HG03575 (cell line): ENCODE measurements at regions not wholly inside any gene's neighbourhood (a gene's known extent, or its start where the extent isn't known, plus 50 kb on each side); places are given as distances from the start of the nearest gene placed in this dataset.
A peak's percentile ranks its signal among the peaks of the same experiment; 100 is the strongest.
"Not testable (repeated sequence)": the region's sequence is repeated elsewhere in the genome, so short reads cannot be mapped to it uniquely, and the experiment has no call there.

ENCODE experiments used
- ATAC-seq: cut with Tn5 transposase; IDR thresholded peaks from one replicate; pipeline ENCODE4 v1.9.1; 2021; ENCODE audit not compliant: unreplicated experiment, insufficient number of reproducible peaks, low FRiP score; ENCODE audit errors: extremely low read depth

DNA sequence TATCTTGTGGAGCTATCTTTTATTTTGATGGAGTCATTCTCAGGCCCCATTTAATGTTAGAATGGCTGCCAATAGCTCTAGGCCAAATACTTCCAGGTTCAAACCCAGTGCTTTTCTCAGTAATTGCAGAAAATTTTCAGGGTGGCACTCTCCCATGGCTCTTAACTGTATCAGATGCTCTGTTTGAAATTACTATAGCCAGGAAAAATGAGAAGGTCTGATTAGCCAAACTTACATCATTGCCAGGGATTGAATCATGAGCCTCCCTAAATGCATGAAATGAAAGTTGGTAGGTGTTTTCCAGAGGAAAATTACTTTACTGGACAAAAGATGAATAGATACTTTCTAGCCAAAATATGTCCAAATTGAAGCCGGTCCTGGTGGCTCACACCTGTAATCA, 404.8 kb downstream of the MAT2B start:
- ATAC-seq = no peak

DNA sequence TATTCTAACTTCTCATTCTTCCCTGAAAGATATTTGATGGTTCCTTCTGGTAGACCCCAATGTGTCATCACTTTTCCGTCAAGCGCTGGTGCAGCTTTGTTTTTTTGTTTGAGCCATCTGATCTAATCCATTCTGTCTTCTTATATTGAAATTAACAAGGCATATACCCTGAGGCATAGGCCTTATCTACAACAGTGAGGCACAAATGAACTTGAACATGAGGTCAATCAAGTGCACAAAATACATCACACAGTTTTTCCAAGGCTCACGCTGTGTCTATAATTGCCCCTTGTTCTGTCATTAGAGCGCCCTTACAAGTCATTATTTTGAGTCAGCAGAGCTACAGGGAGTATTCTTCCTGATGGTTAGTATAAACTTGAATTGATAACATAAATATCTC, 406.6 kb downstream of the MAT2B start:
- no peak for ATAC-seq

DNA sequence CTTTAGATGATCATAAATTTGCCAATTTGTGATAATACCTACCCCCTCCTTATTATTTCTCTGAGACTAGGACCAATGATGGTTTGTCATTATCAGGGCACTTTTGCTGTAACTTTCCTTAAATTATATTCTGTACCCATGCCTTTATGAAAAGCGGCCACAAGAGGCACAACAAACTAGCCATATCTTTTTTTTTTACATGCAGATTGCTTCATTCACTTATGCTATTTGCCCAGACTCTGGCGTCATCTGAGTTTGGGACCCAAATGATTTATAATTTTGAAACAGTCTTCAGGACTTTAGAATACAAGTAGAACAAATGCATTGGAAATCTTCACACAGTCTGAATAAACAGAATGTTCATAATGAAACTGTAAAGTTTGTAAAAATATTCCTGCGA, 408.1 kb downstream of the MAT2B start:
- ATAC-seq = no peak

DNA sequence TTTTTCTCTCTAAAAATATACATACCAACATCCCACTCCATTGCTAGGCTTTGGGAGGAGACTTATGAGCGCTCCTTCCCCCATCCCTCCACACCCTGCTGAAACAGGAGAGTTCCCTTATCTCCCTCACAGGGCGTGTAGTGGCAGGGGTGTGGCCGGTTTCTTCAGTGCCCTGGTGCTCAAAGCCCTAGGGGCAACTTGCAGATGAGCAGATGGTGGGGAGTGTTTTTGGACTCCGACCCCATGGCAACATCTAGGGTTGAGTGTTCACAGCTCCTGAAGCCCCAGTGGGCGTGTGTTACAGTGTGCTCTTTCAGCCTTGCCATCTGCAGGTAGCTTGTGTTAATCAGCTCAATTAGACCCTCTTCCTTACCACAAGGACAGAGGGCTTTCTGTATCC, 409.5 kb downstream of the MAT2B start:
- ATAC-seq = no peak

DNA sequence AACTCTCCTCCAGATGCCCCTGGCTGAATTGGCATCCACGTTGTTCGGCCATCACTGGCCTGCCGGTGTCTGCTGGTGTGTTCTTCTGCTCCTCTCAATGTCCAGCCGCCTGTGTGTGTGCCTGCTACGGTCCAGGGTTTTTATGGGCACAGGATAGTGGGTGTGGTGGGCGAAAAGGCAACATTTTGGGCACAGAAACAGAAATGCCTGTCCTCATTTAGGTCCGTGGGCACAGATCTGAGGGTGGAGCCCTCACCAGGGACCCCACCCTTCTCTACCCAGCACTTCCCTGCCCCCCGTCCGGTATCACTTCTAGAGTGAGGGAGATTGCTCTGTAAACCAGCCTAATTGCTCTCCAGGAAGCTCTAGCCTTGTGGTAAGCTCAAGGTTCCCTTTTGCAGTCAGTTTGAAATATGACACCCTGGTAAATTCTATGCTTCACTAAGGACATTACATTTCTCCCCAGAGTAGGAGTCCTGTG, 410.1 kb downstream of the MAT2B start:
- peak; percentile 75 for ATAC-seq

- ATAC-seq = peak; percentile 86
Measured at GRCh38 chr5:163916376-163916775, 411.0 kb downstream of the MAT2B start.

DNA sequence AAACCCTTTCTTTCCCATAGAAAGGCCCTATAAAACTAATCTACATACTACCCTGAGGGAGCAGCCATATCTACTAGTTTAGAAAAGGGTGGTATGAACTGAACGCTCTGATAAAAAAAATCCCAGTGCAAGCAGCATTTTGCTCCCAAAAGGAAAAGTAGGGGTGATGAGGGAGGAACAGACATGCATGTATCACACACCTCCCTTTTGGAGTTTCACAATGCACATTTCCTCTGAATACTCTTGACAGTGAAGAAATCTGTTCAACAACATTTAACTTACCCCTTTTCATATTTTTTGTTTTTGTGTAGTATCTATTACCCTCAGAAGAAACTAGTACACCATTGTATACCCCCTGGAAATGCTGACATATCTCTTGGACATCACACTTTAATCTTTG, 411.4 kb downstream of the MAT2B start:
- ATAC-seq = no peak

DNA sequence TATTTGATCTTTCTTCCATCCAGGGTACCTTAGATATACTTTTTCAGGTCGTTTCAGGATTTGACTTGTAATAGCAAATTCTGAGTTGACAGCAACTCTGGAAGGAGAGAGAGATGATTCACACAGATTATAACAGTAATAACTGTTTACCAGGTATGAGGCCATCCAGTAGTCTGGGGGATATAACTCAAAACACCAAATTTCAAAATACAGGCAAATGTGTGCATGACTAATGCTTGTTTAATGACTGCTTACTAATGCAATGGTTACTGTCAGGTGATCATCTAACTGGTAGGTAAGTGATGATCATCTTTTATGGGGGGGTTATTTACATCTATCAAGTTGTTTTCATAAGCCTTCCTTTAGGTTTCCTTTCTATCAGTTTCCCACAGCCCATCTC, 412.3 kb downstream of the MAT2B start:
- ATAC-seq = no peak

DNA sequence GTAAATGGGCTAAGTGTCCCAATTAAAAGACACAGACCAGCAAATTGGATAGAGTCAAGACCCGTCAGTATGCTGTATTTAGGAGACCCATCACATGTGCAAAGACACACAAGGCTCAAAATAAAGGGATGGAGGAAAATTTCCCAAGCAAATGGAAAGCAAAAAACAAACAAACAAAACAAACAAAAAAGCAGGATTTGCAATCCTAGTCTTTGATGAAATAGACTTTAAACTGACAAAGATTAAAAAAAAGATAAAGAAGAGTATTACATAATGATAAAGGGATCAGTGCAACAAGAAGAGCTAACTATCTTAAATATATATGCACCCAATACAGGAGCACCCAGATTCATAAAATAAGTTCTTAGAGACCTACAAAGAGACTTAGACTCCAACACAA, 429.6 kb downstream of the MAT2B start:
- not testable (repeated sequence) for ATAC-seq

GRCh38 chr5:163938595-163938994, 433.2 kb downstream of the MAT2B start:
- no peak for ATAC-seq

GRCh38 chr5:163941079-163941478, 435.7 kb downstream of the MAT2B start:
- no peak for ATAC-seq

- ATAC-seq = no peak
Measured at GRCh38 chr5:163943546-163943945, 438.1 kb downstream of the MAT2B start.

DNA sequence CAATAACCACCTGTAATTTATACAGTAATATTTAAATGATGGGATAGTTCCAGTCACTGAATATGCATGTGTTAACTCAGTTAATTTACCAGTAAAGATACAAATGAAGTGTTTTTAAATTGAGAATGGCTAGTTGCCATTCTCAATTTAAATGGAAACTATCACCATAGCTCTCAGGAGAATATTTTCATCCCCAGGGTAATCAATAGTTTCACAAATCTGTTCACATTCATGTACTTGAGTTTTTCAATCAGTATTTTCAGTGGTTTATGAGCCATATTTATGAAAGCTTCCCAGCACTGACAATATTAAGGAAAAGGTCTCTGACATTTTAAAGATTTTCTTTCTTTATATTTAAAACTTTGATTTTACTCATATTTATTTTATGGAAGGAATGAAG, 439.3 kb downstream of the MAT2B start:
- no peak for ATAC-seq

DNA sequence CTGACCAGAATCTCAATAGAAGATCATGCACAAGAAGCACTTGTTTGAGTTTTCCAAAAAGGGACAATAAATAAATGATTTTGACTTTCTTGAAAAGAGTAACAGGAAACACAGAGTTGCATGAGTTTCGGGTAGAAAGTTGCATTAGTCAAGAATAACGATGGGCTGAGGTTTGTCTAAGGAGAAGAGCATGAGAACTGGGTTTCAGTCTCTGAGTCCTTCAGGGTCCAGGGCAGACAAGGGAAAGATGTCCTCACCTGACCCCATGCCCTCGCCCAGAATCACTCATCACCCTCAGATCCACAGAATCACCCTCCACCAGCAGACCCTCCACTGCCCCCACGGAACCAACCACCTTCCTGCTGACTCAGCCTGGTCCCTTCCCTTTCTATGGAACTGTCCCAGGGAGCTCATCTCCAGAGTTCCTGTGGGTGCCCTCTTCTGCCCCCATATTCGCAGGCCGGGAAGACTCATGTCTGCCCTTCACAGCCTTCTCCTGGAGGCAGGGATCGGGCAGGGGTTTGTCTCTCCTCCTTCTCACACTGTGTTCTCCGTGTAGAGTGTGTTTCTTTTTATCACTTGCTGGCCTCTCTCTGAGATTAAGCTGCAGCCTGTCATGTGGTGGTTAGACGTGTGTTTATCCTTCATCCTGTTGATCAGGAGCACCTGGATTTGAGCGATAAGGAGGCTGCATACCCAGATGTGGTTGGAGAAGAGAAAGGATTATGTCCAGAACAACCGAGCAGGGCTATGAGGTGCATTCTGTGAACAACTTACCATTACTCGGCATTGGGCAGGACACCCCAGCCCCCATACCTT, 442.6 kb downstream of the MAT2B start:
- ATAC-seq = no peak

GRCh38 chr5:163950248-163950647, 444.8 kb downstream of the MAT2B start:
- ATAC-seq = no peak

DNA sequence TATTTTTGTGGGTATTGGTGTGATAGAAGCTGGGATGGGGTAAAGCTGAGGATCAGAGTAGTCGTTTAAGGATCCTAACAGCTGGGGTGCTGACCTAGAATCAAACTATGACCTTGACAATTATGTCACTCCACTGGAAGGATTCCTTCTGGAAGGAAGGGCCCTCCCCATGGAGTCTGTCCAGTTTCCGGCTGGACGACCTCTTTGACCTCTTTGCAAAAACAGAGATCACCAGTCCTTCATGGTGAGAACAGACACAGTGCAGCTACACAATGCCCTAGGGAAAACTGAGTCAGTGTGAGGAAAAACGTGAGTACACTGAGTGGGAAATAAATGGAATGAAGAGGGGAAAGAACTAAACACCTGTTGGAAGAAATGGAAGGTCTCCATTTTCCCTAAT, 445.6 kb downstream of the MAT2B start:
- no peak for ATAC-seq

DNA sequence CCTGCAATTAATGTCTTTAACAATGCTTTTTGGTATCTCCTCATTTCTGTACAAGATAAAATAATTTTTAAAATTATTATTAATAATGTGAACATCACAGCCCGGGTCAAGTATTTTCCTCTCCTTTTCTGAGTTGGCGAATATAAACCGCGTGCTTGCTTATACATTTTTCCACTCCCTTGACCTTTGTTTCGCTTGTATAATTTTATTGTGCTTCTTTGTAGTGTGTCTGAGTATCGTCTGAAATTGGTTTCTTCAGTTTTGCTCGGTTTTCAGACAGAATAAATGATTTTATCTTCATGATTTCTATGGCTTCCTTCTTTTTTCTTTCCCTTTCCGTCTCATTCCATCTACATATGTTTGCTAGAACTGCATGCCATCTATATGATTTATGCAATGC, 448.5 kb downstream of the MAT2B start:
- ATAC-seq = no peak

DNA sequence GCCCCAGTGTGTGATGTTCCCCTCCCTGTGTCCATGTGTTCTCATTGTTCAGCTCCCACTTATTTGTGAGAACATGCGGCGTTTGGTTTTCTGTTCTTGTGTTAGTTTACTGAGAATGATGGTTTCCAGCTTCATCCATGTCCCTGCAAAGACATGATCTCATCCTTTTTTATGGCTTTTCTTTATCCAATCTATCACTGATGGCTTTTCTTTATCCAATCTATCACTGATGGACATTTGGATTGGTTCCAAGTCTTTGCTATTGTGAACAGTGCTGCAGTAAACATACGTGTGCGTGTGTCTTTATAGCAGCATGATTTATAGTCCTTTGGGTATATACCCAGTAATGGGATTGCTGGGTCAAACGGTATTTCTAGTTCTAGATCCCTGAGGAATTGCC, 455.8 kb downstream of the MAT2B start:
- not testable (repeated sequence) for ATAC-seq

DNA sequence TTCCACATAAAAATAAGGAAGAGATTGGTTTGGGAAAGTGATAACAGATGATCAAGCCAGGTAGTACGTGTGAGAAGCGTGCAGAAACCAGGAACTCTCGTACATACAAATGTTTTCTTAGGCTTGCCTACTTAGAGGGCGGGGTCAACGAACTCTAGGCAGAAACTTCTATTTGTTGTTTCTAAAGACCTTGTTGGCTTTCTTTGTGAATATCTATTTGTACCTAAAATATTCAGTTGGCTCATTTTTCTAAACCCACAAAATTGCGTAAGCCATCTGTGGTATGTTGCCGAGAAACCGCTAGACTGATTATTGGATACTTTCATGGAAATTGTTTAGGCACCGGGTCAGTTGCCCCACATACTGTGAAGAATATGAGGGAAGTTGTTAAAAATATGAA, 458.5 kb downstream of the MAT2B start:
- ATAC-seq = no peak

DNA sequence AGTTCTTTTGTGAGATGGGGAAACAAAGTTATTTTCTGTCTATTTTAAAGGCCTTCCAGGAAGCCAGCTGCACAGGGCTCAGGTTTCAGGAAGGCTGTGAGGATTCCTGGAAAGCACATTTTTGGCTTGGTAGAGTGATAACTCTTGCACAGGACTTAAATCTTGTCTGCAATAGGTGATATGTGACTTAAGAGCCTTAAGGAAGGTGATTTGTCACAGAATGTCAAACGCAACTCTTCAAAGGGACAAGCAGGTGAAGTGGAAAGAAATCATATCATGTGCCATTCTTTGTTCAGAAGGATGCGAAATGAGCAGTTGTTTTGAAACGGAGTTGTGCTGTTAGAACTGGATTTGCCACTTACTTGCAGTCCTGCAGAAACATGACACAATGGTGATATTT, 459.3 kb downstream of the MAT2B start:
- no peak for ATAC-seq

GRCh38 chr5:163967268-163967667, 461.8 kb downstream of the MAT2B start:
- ATAC-seq = no peak
